Stimulated activated naive CD8-positive, alpha-beta T cell treated with anti-CD3 and anti-CD28 coated beads, Interleukin-15, Interleukin-2, amounts not matched to agents 100 U/mL and 50 U/mL, for 24 hours (primary cell): ENCODE measurements at regions not wholly inside any gene's neighbourhood (a gene's known extent, or its start where the extent isn't known, plus 50 kb on each side); places are given as distances from the start of the nearest gene placed in this dataset.
"Not testable (repeated sequence)": the region's sequence is repeated elsewhere in the genome, so short reads cannot be mapped to it uniquely, and the experiment has no call there.

ENCODE experiments used
- ATAC-seq: fragments of 150-1000 bp; cut with Tn5 transposase; one replicate; pipeline ENCODE4 v1.10.0; 2021
- DNase-seq: peaks from one replicate; pipeline ENCODE4 v3.0.0; 2021

- DNase-seq = no peak
- no peak for ATAC-seq
Observed at GRCh38 chr4:64821219-64821976, 412.1 kb upstream of the TECRL start.

- no peak for ATAC-seq
- DNase-seq = no peak
Observed at GRCh38 chr4:64814616-64815015, 405.4 kb upstream of the TECRL start.

GRCh38 chr4:64807821-64808220 is 398.6 kb upstream of the TECRL start:
- no peak for DNase-seq

DNA sequence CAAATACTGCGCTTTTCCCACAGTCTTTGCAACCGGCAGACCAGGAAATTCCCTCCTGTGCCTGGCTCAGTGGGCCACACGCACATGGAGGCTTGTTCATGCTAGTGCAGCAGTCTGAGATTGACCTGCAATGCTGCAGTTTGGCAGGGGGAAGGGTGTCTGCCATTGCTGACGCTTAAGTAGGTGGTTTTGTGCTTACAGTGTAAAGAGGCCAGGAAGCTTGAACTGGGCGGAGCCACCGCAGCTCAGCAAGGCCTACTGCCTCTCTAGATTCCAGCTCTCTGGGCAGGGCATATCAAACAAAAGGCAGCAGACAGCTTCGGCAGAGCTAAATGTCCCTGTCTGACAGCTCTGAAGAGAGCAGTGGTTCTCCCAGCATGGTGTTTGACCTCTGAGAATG is 390.5 kb upstream of the TECRL start:
- DNase-seq = no peak
- ATAC-seq = no peak

More at GRCh38 chr4:64807821-64808220, 398.6 kb upstream of the TECRL start:
- ATAC-seq = no peak

DNA sequence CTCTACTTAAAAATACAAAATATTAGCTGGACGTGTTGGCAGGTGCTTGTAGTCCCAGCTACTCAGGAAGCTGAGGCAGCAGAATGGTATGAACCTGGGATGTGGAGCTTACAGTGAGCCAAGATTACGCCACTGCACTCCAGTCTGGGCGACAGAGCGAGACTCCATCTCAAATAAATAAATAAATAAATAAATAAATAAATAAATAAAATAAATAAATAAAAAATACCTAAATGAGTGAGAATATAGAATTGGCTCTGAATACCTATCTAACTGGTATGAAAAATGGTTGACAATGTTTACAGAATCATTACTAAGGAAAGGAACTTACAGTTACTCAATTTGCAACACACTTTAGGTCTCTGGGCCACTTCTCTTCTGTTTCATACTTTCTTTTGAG is 389.6 kb upstream of the TECRL start:
- not testable (repeated sequence) for DNase-seq, ATAC-seq

GRCh38 chr4:64796581-64796980 is 387.3 kb upstream of the TECRL start:
- DNase-seq = no peak

DNA sequence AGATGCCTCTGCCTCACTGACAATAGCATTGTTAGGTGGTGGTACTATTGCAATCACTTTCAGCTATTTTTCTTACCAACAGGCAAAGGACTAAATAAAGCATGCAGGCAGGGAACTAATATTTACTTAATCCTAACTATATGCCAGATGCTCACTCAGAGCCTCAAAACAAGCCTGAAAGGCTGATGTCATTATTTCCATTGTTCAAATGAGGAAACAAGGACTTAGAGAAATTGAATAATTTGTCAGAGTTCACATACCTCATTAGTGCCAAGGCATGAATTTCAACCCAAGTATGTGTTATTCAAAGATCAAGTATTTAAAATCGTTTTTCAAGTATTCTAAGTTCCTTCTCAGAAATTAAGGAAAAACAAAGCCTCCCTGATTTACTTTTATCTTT is 374.9 kb upstream of the TECRL start:
- DNase-seq (no peak), ATAC-seq (no peak)

More at GRCh38 chr4:64796581-64796980, 387.3 kb upstream of the TECRL start:
- no peak for ATAC-seq

- ATAC-seq (no peak), DNase-seq (no peak)
Observed at GRCh38 chr4:64781737-64782326, 372.6 kb upstream of the TECRL start.

DNA sequence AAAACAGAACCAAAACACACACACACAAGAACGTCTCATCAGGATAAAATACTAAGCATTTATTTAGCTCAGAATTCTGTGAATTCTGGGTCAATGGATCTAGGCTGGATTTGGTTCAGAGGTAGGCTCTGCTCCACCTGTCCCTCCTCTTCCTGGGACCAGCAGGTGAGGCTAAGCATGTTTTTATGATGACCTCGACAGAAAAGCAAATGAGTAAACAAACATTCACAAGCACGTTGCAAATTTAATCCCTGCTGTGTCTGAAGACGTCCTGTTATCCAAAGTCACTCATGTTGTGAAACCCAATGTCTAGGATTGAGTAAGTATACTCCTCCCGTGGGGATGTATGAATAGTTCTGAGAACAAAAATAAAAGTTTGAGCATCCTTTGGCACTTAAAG is 371.4 kb upstream of the TECRL start:
- no peak for DNase-seq
- ATAC-seq = no peak

- no peak for ATAC-seq
- no peak for DNase-seq
Observed at GRCh38 chr4:64777286-64777685, 368.0 kb upstream of the TECRL start.

- no peak for DNase-seq
- no peak for ATAC-seq
Observed at GRCh38 chr4:64776820-64777219, 367.6 kb upstream of the TECRL start.

- DNase-seq = no peak
- no peak for ATAC-seq
Observed at GRCh38 chr4:64774626-64775025, 365.4 kb upstream of the TECRL start.

GRCh38 chr4:64771149-64771548 is 361.9 kb upstream of the TECRL start:
- DNase-seq (no peak), ATAC-seq (no peak)

- DNase-seq = no peak
Observed at GRCh38 chr4:64767547-64767946, 358.3 kb upstream of the TECRL start.

GRCh38 chr4:64766565-64766964 is 357.3 kb upstream of the TECRL start:
- DNase-seq = no peak

More at GRCh38 chr4:64767547-64767946, 358.3 kb upstream of the TECRL start:
- ATAC-seq = no peak

DNA sequence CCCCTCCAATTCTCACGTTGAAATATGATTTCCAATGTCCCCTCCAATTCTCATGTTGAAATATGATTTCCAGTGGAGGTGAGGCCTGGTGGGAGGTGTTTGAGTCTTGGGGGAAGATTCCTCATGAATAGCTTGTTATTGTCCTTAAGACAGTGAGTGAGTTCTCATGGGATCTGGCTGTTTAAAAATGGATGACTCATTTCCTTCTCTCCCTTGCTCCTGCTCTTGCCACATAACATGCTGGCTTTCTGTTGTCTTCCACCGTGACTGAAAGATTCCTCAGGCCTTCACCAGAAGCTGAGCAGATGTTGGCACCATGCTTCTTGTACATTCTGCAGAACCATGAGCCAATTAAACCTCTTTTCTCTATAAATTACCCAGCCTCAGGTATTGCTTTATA is 346.8 kb upstream of the TECRL start:
- no peak for ATAC-seq
- no peak for DNase-seq

More at GRCh38 chr4:64766565-64766964, 357.3 kb upstream of the TECRL start:
- ATAC-seq = no peak

- no peak for DNase-seq
Observed at GRCh38 chr4:64747919-64748715, 338.9 kb upstream of the TECRL start.

GRCh38 chr4:64738240-64738639 is 329.0 kb upstream of the TECRL start:
- DNase-seq (no peak), ATAC-seq (no peak)

More at GRCh38 chr4:64747919-64748715, 338.9 kb upstream of the TECRL start:
- ATAC-seq = no peak

- DNase-seq, ATAC-seq: not testable (repeated sequence)
Observed at GRCh38 chr4:64737854-64738138, 328.5 kb upstream of the TECRL start.

- DNase-seq = no peak
- ATAC-seq = no peak
Observed at GRCh38 chr4:64737026-64737853, 328.0 kb upstream of the TECRL start.

- ATAC-seq = no peak
- DNase-seq = no peak
Observed at GRCh38 chr4:64729561-64729960, 320.3 kb upstream of the TECRL start.

DNA sequence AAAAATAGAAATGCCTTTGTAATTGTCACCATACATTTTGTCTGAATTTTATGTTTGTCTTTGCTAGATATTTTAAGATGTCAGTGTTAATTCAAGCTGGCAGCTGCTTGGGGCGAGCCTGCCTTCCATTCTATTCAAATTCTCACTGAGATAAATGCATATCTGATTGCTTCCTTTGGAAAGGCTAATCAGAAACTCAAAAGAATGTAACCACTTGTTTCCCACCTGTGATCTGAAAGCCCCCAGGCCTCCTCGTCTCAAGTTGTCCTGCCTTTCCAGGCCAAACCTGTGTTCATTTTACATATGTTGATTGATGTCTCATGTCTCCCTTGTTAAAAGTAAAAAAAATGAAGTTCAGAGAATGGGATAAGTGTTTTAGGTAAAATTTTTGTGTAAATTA is 318.7 kb upstream of the TECRL start:
- no peak for DNase-seq
- no peak for ATAC-seq
